BE2C (cell line): ENCODE measurements at regions not wholly inside any gene's neighbourhood (a gene's known extent, or its start where the extent isn't known, plus 50 kb on each side); places are given as distances from the start of the nearest gene placed in this dataset.

Source experiments
- DNase-seq: peaks from one replicate; pipeline ENCODE4 v3.0.0-alpha.2; 2020
- H3K27me3 ChIP-seq: fragments of 250-450 bp; sonication (Bioruptor Pico); 2 replicates; pipeline ENCODE4 v1.5.1; 2020; ENCODE audit warnings: mild to moderate bottlenecking
- H3K36me3 ChIP-seq: fragments of 250-450 bp; sonication (Bioruptor Pico); 2 replicates; pipeline ENCODE4 v1.5.1; 2020; ENCODE audit warnings: mild to moderate bottlenecking
- H3K4me1 ChIP-seq: fragments of 250-450 bp; sonication (Bioruptor Pico); 2 replicates; pipeline ENCODE4 v1.5.1; 2020
- H3K4me3 ChIP-seq: 2 replicates; pipeline ENCODE4 v1.5.1; 2011; ENCODE audit warnings: low read depth, low read length
- H3K9me3 ChIP-seq: fragments of 250-450 bp; sonication (Bioruptor Pico); 2 replicates; pipeline ENCODE4 v1.5.1; 2020
- CTCF ChIP-seq: IDR thresholded peaks from 2 replicates; pipeline ENCODE4 v1.5.1; 2012; ENCODE audit warnings: mild to moderate bottlenecking, low read depth, low read length

DNA sequence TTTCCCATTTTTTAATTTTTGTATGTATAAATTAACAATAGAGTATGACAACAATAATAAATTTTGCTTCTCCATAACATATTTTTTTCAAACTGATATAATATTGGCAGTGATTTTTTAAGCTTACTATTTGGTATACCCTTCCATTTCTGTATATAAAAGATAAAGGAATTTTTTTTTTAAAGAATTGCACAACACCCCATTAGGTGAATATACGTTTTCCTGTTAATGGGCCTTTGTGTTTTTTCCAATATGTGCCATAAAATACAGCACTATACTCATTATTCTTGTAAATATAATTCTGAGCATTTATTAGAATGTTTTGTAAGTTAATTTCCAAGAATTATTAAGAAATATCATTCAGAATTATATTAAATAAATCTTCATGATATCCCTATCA, 515.2 kb upstream of the RGS18 start:
- no peak overlapping the region for H3K4me3 ChIP-seq
- no peaks in the 10 kb centered on the region for H3K4me1 ChIP-seq
- no peaks in the 10 kb centered on the region for H3K36me3 ChIP-seq
- no peaks in the 10 kb centered on the region for H3K9me3 ChIP-seq
- no peak for DNase-seq
- no peaks in the 10 kb centered on the region for H3K27me3 ChIP-seq
- no peak for TF ChIP-seq CTCF

DNA sequence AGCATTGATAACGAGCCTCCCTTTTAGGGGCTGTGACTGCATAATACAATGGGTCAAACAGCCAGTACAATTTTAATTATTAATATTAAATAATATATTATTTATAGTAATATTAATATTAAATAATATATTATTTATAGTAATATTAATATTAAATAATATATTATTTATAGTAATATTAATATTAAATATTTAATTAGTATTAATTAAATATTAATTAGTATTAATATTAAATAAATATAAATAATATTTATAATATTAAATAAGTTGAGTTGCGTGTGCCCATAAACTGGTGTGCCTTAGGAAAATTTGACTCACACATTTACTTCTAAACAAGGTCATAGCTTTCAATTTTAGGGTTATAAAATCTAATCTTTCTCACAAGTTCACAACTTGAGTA, 509.3 kb upstream of the RGS18 start:
- H3K9me3 ChIP-seq = no peaks in the 10 kb centered on the region
- H3K27me3 ChIP-seq = no peaks in the 10 kb centered on the region
- DNase-seq = no peak

DNA sequence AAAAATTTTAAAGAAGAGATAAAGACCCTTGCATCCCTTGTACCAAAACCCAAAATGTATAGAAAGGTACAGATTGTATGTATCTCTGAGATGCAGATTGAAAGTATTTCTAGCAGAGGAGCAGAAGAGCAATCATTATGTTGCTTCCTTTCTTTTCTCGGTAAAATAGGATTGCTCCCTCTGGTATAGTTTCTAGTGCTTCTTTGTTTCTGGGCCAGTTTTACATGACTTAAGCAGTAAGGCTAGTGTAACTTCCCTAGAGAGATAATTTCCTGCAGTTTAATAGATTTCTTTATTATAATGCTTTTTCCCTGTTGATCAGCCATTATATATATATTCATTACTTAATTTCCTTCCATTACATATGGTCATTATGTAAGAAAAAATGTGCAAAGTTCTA, 496.2 kb upstream of the RGS18 start:
- Histone ChIP-seq H3K9me3 (no peaks in the 10 kb centered on the region), H3K36me3 (no peaks in the 10 kb centered on the region), H3K4me1 (no peaks in the 10 kb centered on the region), H3K27me3 (no peaks in the 10 kb centered on the region), H3K4me3 (no peak overlapping the region)
- no peak for DNase-seq
- TF ChIP-seq CTCF = no peak

More for the DNA sequence above, 509.3 kb upstream of the RGS18 start:
- no peaks in the 10 kb centered on the region for H3K4me1 ChIP-seq
- no peak for TF ChIP-seq CTCF
- H3K4me3 ChIP-seq = no peak overlapping the region
- no peaks in the 10 kb centered on the region for H3K36me3 ChIP-seq

DNA sequence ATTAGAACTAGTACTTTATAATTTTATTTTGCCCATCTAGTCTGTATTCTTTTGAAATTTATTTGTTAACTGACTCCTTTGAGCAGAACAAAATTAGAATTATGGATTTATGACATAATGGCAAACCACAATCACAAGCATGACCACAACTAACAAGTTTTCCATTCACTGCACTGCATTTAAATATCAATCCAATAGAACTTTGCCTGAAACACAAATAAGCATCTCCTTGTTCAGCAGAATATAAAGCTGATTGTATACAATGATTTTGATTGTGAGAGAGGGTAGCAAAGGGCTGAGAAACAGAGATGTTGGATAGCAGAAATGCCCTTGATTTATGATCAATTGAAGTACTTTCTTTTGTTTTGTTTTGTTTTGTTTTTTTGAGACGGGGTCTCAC, 495.5 kb upstream of the RGS18 start:
- Histone ChIP-seq H3K27me3 (no peaks in the 10 kb centered on the region), H3K4me1 (no peaks in the 10 kb centered on the region), H3K4me3 (no peak overlapping the region), H3K36me3 (no peaks in the 10 kb centered on the region), H3K9me3 (no peaks in the 10 kb centered on the region)
- no peak for DNase-seq
- no peak for TF ChIP-seq CTCF

GRCh38 chr1:191668525-191668924, 489.7 kb upstream of the RGS18 start:
- H3K4me1 ChIP-seq = no peaks in the 10 kb centered on the region
- DNase-seq = no peak
- H3K27me3 ChIP-seq = no peaks in the 10 kb centered on the region
- no peak overlapping the region for H3K4me3 ChIP-seq
- no peak for TF ChIP-seq CTCF
- no peaks in the 10 kb centered on the region for H3K36me3 ChIP-seq
- H3K9me3 ChIP-seq = no peaks in the 10 kb centered on the region

DNA sequence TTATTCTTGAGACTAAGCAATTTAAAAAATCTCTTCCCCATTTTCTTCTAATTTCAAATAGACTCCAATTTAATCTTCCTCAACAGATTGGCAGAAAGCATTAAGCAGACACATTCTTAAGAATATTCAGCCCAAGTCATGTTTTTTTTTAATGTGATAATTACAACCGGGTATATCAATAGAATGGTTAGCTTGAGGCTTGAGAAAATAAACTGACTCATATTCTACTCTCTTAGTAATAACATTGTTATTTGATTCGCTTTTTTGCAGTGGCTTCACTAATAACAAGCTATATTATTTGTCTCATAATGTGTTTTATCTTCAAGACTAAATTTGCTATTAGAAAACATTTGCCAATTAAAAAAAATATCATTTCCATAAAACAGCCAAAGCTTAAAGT, 488.6 kb upstream of the RGS18 start:
- Histone ChIP-seq H3K36me3 (no peaks in the 10 kb centered on the region), H3K4me1 (peaks cover 2% of the 10 kb centered on the region; the same call in 1 of the 2 replicates), H3K27me3 (no peaks in the 10 kb centered on the region), H3K9me3 (no peaks in the 10 kb centered on the region), H3K4me3 (no peak overlapping the region)
- no peak for TF ChIP-seq CTCF
- no peak for DNase-seq
